Left lung (tissue), 4 donors: ENCODE measurements at regions not wholly inside any gene's neighbourhood (a gene's known extent, or its start where the extent isn't known, plus 50 kb on each side); places are given as distances from the start of the nearest gene placed in this dataset.

Experiments used
- ATAC-seq: fragments of 200-7000 bp; cut with Tn5 transposase; one replicate; pipeline ENCODE4 v1.9.1; 2020; ENCODE audit warnings: moderate library complexity
- DNase-seq, 4 donors: peaks; one replicate each; pipeline ENCODE4 v3.0.0-alpha.2; 2013 to 2020
- H3K27ac ChIP-seq, 2 donors: fragments of 200-600 bp; sonication (generic) in 1 of 2; one replicate each; pipeline versions ENCODE4 v1.5.0 to v1.8.0; 2020 to 2021
- H3K27me3 ChIP-seq, 2 donors: fragments of 200-600 bp; sonication (generic) in 1 of 2; one replicate each; pipeline versions ENCODE4 v1.5.0 to v1.8.0; 2020 to 2021
- H3K36me3 ChIP-seq, 2 donors: fragments of 200-600 bp; sonication (generic) in 1 of 2; one replicate each; pipeline versions ENCODE4 v1.5.0 to v1.8.0; 2020 to 2021
- H3K4me1 ChIP-seq, 2 donors: fragments of 200-600 bp; one replicate each; pipeline ENCODE4 v1.8.0; 2021
- H3K4me3 ChIP-seq, 2 donors: fragments of 200-600 bp; sonication (generic) in 1 of 2; one replicate each; pipeline versions ENCODE4 v1.5.0 to v1.8.0; 2020 to 2021; ENCODE audit warnings: mild to moderate bottlenecking in 1 of 2
- H3K9me3 ChIP-seq, 2 donors: fragments of 200-600 bp; sonication (generic) in 1 of 2; one replicate each; pipeline versions ENCODE4 v1.5.0 to v1.8.0; 2020 to 2021
- CTCF ChIP-seq, 2 donors: fragments of 200-600 bp; sonication (generic) in 1 of 2; IDR thresholded peaks; one replicate each; pipeline versions ENCODE4 v1.5.0 to v1.8.0; 2021; ENCODE audit warnings: antibody characterized with exemption in 2 of 2
- intact Hi-C, 2 donors: fragments of 100-400 bp; cut with DNase I; formaldehyde crosslinking; loops; one replicate each; pipeline versions ENCODE4 v1.11.2 to v1.14.2; 2022
- donor health status: DM: no; HTN: yes; CAD: no.
- donor health status: DM: no; HTN: no; CAD: no.

GRCh38 chr12:17372508-17372907 is 717.5 kb downstream of the RERGL start:
- H3K9me3 ChIP-seq = no peaks in the 10 kb centered on the region
- ATAC-seq (no peak), DNase-seq (no peak)
- intact Hi-C loops = no loop called here
- no peak overlapping the region for H3K27ac ChIP-seq
- no peak for TF ChIP-seq CTCF (IDR thresholded peaks at IDR 0.05)
- H3K4me3 ChIP-seq = no peak overlapping the region
- H3K4me1 ChIP-seq = no peaks in the 10 kb centered on the region
- H3K27me3 ChIP-seq = no peaks in the 10 kb centered on the region
- H3K36me3 ChIP-seq = no peaks in the 10 kb centered on the region

GRCh38 chr12:17371491-17372215 is 718.3 kb downstream of the RERGL start:
- no peaks in the 10 kb centered on the region for H3K36me3 ChIP-seq
- no peak overlapping the region for H3K27ac ChIP-seq
- DNase-seq = no peak
- H3K27me3 ChIP-seq = no peaks in the 10 kb centered on the region
- ATAC-seq = no peak
- H3K9me3 ChIP-seq = no peaks in the 10 kb centered on the region
- no peak overlapping the region for H3K4me3 ChIP-seq
- no peak for TF ChIP-seq CTCF (IDR thresholded peaks at IDR 0.05)
- no peaks in the 10 kb centered on the region for H3K4me1 ChIP-seq
- intact Hi-C loops = no loop called here

- no peak for DNase-seq
- no peak for ATAC-seq
- no peak overlapping the region for H3K27ac ChIP-seq
- TF ChIP-seq CTCF (IDR thresholded peaks at IDR 0.05) = no peak
- H3K36me3 ChIP-seq = no peaks in the 10 kb centered on the region
- H3K27me3 ChIP-seq = no peaks in the 10 kb centered on the region
- no peak overlapping the region for H3K4me3 ChIP-seq
- no peaks in the 10 kb centered on the region for H3K4me1 ChIP-seq
- intact Hi-C loops = no loop called here
- no peaks in the 10 kb centered on the region for H3K9me3 ChIP-seq
Measured at GRCh38 chr12:17370621-17371020, 719.4 kb downstream of the RERGL start.

GRCh38 chr12:17369556-17369955 is 720.4 kb downstream of the RERGL start:
- no peaks in the 10 kb centered on the region for H3K36me3 ChIP-seq

GRCh38 chr12:17361224-17361623 is 728.8 kb downstream of the RERGL start:
- Histone ChIP-seq H3K4me3 (no peak overlapping the region), H3K27me3 (no peaks in the 10 kb centered on the region), H3K4me1 (no peaks in the 10 kb centered on the region), H3K36me3 (no peaks in the 10 kb centered on the region), H3K9me3 (no peaks in the 10 kb centered on the region), H3K27ac (no peak overlapping the region)
- intact Hi-C loops = no loop called here
- TF ChIP-seq CTCF (IDR thresholded peaks at IDR 0.05) = no peak
- DNase-seq = no peak
- ATAC-seq = no peak

More at GRCh38 chr12:17369556-17369955, 720.4 kb downstream of the RERGL start:
- no peak for TF ChIP-seq CTCF (IDR thresholded peaks at IDR 0.05)
- no peak for ATAC-seq
- no peak for DNase-seq
- Histone ChIP-seq H3K4me3 (no peak overlapping the region), H3K27me3 (no peaks in the 10 kb centered on the region), H3K27ac (no peak overlapping the region), H3K4me1 (no peaks in the 10 kb centered on the region), H3K9me3 (no peaks in the 10 kb centered on the region)
- intact Hi-C loops = no loop called here
